ENCODE measurements at regions not wholly inside any gene's neighbourhood (a gene's known extent, or its start where the extent isn't known, plus 50 kb on each side); places are given as distances from the start of the nearest gene placed in this dataset.
"Not testable (repeated sequence)": the region's sequence is repeated elsewhere in the genome, so short reads cannot be mapped to it uniquely, and the experiment has no call there.

DNA sequence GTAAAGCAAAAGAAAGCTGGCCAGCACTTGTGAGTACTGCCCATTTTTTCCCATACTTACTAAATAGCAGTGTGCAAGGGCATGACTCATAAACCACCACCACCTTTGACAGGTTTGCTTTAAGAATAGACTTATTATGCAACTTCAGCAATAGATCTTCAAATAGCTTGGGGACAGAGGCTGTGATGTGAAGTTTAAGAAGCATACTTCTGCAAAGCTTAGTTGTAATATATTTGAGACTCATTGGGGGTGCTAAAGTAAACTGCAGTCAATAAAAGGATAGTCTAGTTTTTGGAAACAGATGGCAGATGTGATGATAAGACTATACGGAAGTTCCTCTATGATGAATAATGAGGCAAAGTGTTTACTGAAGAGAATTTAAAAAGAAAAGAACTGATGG is 210.0 kb downstream of the PLA2G4A start:
- DNase-seq, result peak; percentile 34

DNA sequence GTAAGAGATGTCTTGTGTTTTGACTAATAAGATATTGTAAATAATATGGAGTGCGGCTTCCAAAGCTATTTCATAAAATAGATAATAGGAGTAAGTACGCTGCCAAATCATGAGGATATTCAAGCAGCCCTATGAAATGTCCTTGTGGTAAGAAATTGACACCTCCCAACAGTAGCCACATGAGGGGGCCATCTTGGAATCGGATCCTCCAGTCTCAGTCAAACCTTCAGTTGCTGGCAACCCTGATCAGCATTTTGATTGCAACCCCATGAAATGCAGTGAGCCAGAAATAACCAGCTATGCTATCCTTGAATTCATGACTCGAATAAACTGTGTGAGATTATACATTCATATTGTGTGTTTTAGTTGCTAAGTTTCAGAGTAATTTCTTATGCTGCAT is 212.4 kb downstream of the PLA2G4A start:
- DNase-seq, result no peak

DNA sequence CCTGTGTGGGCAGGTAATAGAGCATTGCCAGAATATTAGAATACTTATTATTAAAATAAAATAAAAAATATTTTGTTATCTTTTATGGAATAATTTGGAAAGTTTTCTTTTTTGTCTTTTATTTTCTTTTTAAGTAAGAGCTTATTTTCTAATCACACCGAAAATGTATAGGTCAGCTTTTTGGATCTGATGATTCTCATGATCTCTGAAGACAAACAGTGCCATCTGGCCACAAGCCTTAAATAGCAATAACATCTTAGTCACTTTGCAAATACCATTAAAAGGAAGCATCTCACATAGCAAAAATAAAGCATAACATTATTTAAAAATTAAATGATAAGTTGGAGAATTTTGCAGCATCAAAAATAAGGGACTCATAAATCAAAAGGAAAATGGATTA is 213.8 kb downstream of the PLA2G4A start:
- DNase-seq, result no peak

DNA sequence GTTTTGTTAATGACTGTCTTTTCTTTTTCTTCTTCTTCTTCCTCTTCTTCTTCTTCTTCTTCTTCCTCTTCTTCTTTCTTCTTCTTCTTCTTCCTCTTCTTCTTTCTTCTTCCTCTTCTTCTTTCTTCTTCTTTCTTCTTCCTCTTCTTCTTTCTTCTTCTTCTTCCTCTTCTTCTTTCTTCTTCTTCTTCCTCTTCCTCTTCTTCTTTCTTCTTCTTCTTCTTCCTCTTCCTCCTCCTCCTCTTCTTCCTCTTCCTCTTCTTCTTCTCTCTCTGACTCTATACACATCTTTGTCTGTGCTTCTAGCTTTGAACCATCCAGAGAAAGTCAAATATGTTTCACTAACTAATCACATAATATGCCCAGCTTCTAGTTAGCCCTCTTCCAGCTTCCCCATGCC is 214.7 kb downstream of the PLA2G4A start:
- not testable (repeated sequence) for DNase-seq

DNA sequence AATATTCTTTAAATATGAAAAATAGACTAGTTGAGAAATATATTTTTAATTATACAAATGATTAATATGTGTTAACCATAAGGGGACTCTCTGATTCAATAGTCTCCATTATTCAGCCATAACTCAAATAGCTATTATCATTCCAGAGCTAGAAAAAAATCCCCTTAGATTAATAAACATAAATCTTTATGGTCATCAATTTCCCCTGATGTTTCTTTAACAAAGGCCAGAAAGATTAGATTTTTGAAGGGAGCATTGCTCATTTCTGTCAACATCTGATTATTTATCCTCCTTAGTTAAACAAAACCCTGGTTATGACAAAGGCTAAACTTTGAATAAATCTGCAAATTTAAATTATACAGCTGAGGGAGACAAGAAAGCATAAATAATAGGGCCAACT is 215.7 kb downstream of the PLA2G4A start:
- no peak for DNase-seq

DNA sequence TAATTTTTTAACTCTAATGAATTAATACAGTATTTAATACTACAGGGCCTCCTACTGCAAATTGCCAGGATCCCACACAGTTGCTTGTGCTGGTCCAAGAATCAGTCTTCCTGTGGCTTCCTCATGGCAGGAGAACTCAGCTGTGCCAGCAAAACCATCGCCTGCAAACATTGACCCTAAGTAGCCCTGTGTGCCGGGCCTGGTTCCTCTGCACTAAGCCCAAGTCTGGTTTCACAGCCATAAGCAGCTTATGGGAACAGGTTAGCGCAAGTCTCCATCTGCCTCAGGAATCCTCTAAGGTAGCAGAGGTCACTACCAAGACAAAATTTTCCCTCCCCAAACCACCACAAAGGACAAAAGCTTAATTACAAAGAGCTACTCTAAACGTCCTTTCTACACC is 216.6 kb downstream of the PLA2G4A start:
- DNase-seq, result no peak

DNA sequence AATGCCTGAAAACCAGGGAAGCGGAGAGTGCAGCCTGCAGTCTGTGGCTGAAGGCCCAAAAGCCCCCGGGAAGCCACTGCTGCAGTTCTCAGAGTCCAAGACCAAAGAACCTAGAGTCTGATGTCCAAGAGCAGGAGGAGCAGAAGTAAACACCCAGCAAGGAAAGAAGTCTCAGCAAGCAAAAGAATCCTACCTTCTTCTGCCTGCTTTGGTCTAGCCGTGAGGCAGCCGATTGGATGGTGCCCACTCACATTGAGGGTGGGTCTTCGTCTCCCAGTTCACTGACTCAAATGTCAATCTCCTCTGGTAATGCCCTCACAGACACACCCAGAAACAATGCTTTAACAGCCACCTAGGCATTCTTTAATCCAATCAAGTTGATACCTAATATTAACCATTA is 217.5 kb downstream of the PLA2G4A start:
- DNase-seq, result no peak

DNA sequence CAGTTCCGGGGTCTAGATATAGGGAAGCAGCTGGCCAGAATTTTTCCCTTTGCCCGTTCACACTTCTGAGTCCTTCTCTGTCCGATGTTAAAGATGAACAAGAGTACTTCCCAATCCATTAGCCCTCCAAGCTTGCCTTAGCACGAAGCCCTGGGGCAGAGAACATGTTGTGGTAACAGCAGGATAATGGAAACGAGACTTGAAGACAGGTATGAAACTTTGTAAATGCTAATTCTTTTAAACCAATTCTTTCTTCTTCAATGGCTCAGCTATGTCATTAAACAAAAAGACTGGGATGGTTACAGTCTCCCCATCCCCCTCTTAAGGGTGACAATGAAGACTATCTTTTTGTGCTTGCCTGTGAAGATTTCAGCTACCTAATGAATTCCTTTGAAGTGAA is 218.5 kb downstream of the PLA2G4A start:
- DNase-seq, result no peak

DNA sequence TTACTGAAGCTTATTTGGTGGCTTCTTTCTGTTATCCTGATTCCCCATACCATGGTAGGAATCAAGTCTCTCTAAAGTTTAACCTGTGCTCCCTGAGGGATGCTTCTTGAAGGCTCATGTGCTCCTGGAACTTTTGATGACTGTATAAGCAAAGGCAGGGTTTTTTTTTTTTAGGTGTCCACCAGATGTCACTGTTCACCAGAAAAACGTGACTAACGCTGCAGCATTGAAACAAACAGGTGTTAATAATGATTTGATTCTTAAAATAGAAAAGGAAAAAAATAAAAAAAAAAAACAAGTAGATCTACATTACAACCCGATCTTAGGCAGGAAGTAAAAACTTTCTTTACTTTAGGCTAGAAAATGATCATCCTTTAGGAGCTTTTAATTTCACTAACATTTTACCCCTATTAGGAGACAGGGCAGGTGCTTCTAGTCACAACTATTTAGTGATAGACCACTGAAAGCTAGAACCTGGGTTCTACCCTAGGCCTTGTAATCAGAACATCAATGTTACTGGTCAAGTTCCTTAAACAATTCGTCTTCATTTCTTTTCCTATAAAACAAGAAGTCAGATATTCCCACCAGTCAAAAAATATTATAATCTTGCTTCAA is 223.0 kb downstream of the PLA2G4A start:
- peak; percentile 47 for DNase-seq

DNA sequence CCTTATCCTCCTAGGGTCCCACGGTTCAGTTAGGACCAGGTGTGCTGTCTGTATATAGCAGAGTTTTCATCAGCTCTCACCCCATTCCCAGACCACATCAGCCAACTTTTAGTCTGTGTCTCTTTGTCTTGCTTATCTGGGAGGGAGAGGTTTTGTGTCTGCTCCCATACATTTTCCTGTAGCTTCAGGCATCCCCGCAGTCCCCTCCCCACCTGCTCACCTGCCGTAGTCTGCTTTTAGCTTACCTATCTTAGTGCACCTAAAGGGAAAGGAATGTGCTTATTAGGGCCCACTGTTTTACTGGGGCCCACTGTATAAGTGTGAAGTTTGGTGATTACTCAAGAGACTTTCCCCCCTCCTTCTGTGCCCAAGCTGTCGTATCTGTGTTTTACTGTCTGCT is 225.1 kb downstream of the PLA2G4A start:
- no peak for DNase-seq

DNA sequence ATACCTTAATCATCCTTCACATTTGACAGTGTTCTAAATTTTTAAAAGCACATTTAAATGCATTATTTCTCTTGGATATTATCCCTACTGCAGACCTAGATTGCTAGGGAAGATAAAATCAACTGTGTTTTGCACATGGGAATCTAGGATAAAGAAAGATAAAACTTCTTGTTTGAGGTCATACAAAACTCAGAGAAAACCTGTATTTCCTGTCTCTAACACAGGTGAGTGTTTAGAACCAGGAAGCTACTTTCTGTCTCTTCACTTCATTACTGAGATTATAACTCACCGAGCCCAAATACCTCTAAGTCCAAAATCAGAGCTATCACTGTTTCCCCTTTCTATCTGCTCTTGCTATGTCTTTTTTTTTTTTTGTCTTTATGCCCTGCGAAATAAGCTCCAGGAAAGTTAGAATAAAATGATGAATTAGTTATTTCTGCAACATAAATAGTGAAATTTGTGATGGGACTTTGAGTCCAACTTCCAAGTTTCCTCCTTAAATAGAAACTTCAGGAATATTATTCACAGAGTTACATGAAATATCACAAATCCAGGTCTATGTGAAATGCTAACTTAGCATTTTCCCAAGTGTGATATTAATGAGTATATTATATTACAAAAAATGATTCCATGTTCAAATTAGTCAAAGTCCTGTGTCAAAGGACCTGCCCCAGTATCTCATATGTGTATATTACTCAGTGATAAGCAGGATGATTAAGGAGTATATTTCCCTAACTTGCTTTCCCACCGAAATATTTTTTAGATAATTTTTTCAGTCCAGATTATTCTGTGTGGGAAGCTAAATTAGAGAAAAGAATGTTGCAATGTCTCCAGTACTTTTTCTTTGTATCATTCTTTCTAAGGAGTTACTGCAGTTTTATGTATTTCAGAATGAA is 226.4 kb downstream of the PLA2G4A start:
- DNase-seq, result no peak

DNA sequence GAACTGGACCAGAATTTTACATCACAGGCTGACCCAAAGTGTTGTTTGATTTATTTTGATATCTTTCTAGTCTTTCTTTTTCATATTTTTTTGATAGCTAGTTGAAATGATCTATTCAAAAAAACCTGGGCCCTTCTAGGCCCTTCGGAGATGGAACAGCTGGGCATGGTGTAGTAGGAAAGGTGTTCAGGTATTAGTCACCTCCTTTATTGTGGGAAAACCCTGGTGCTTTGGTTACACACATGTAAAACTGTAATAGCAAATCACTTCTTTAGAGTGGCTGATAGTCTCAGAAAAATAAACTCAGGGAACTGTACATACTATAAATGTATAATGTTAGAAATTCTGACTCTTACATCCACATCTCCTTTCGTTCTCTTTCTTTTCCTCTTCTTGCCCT is 234.5 kb downstream of the PLA2G4A start:
- DNase-seq, result no peak

DNA sequence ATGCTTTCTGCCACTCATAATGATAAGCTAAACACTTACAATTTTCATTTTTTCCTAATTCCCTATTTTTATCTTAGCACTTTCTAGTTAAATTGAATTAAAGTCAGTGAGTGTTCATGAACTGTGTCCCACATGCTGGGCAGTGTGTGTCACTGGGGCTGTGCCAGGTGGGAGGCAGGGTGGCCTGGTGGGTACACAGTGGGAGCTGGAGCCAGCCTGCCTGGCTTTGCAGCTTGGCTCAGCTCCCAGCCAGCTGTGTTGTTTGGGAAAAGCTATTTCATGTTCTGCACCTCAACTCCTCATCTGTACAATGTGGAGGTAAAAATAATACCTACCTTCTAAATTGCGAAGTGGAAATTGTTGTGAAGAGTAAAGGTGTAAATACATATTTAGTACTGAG is 238.4 kb downstream of the PLA2G4A start:
- DNase-seq, result no peak

DNA sequence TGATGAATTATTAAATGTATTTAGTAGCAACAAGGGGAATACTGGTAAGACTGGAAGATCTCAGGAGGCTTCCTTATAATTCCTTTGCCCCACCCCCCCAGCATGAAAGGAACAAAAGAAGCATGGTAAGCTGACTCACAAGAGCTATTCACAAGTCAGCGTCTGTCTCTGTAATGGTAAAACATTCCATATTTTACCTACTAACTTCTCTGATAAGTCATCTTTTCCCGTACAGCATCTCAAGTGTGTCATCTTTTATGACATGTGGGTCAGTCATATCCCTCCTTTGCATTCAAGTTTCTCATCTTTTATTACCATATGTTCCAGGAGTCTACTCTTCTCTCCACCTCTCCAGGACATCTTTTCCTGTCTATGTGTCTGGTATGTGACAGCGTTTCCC is 241.3 kb downstream of the PLA2G4A start:
- DNase-seq, result peak; percentile 51

DNA sequence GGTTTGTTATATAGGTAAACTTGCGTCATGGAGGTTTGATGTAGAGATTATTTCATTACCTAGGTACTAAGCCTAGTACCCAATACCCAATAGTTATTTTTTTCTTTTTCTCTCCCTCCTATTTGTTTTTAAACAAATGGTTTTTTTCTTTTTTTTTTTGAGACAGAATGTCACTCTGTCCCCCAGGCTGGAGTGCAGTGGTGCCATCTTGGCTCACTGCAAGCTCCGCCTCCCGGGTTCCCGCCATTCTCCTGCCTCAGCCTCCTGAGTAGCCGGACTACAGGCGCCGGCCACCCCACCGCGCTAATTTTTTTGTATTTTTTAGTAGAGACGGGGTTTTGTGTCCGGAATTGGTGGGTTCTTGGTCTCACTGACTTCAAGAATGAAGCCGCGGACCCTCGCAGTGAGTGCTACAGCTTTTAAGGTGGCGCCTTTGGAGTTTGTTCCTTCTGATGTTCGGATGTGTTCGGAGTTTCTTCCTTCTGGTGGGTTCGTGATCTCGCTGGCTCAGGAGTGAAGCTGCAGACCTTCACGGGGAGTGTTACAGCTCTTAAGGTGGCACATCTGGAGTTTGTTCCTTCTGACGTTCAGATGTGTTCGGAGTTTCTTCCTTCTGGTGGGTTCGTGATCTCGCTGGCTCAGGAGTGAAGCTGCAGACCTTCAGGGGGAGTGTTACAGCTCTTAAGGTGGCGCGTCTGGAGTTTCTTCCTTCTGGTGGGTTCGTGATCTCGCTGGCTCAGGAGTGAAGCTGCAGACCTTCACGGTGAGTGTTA is 243.7 kb downstream of the PLA2G4A start:
- DNase-seq, result not testable (repeated sequence)

DNA sequence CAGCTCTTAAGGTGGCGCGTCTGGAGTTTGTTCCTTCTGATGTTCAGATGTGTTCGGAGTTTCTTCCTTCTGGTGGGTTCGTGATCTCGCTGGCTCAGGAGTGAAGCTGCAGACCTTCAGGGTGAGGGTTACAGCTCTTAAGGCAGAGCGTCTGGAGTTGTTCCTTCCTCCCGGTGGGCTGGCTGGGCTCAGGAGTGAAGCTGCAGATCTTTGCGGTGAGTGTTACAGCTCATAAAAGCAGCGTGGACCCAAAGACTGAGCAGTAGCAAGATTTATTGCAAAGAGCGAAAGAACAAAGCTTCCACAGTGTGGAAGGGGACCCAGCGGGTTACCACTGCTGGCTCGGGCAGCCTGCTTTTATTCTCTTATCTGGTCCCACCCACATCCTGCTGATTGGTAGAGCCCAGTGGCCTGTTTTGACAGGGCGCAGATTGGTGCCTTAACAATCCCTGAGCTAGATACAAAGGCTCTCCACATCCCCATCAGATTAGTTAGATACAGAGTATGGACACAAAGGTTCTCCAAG is 244.3 kb downstream of the PLA2G4A start:
- not testable (repeated sequence) for DNase-seq

DNA sequence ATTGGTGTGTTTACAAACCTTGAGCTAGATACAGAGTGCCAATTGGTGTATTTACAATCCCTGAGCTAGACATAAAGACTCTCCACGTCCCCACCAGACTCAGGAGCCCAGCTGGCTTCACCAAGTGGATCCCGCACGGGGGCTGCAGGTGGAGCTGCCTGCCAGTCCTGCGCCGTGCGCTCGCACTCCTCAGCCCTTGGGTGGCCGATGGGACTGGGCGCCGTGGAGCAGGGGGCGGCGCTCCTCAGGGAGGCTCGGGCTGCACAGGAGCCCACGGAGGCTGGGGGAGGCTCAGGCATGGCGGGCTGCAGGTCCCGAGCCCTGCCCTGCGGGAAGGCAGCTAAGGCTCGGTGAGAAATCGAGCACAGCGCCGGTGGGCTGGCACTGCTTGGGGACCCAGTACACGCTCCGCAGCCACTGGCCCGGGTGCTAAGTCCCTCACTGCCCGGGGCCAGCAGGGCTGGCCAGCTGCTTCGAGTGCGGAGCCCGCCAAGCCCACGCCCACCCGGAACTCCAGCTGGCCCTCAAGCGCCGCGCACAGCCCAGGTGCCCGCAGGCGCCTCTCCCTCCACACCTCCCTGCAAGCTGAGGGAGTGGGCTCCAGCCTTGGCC is 245.0 kb downstream of the PLA2G4A start:
- DNase-seq, result not testable (repeated sequence)

DNA sequence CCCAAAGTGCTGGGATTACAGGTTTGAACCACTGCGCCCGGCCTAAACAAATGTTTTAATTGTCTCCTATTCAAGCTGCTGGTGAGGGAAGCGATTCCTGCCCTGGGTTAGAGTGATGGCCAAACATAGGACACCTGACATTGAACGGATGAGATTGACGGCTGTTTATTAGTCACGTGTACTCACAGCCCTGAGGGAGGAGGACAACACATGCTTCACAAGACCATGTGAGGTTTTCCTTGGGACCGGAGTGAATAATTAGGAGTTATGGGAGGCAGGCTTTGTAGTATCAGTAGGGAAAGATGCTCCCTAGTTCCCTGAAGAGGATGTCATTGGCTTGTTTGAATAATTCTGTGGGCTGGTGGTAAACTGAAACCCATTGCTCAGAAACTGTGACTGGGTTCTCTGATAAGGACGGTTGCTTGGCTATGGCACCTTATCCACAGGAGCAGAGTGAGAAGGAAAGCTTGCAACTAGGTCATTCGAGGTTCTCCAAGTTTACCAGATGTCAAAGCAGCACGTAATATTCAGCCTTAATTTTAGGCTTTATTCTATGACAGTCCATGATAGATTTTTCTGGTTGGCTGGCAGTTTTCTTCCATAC is 245.8 kb downstream of the PLA2G4A start:
- no peak for DNase-seq

DNA sequence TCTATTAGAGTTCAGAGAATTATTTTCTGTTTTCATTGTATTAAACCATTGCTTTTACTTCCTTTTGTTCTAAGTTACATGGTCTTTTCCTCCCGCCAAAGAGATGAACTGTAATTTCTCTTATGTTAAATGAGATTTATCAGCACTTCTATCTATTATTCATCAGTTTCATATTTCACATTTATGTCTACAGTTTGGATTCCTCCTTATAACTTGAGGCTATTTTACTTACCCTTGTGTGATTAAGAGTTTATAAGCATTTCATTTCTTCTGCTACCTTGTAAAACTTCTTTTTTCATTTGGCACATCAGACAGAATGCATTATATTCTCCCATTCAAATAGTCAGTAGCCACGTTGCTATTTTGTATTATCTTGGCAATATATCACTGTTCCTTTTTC is 248.2 kb downstream of the PLA2G4A start:
- no peak for DNase-seq

DNA sequence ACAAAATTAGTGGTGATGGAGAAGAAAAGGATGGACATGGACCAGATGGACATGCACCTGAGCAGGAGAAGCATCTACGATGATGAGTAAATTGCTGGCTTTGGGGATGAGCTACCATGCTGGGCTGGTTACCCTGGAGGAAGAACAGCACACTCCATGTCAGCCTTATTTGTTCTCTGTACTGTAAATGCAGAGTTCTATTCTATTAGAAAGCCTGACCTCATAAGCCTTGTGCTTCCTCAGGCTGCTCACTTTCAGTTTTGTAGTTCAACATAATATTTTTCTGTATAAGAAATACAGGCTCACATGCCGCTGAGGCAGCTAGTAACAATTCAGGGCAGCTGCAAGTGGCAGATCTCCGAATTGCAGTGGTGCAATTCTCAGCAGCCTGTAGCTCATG is 249.6 kb downstream of the PLA2G4A start:
- no peak for DNase-seq

DNA sequence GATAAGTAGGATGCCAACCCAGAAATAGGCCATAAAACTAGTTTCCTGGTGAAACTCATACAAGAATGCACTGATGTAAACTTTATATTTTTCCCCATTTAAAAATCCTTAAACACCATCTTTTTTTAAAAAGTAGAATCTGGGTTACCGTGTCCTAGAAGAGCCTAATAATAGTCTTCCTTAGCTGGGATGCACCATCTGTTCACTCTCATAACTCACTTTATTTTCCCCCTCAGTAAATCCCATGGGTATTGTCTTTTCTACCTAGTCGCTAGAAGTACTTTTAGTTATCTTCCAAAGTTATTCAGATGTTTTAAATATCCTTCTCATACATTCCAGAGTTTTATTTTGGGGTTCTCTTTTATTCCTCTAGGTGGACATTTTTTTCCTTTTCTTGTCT is 250.2 kb downstream of the PLA2G4A start:
- DNase-seq, result no peak

DNA sequence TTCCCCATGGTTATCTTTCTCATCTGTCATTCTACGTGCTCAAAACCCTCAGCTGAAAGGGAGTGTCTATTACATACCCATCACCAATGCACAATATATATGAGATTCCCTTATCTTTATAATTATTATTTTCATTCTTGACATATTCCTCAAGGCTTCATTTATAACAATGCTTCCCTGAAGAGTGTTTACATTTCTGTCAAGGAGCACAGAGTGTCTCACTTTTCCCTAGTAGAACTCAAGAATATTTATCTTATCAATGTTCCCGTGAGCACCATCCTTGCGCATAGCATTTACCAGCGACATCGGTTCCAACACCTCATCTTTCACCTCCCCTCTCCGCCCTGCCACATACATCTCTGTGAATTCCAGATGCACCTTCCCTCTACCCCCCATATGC is 250.6 kb downstream of the PLA2G4A start:
- DNase-seq, result no peak

DNA sequence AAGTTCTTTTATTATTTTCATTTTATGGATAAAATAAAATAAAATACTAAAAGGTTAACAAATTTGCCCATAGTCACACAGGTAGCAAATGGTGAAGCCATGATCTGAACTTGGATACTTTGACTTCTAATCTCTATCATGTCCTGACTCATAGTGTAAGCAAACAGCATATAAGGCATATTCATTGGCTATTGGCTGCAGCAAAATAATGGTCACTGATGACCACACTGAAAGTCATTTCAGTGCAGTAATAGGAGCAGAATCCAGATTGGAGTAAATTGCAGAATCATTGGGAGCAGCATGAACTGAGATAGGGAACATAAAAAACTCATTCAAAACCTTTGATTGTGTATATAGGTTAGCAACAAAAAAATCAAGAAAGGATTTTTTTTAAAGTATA is 262.9 kb downstream of the PLA2G4A start:
- peak; percentile 3 for DNase-seq
